ENCODE measurements at regions not wholly inside any gene's neighbourhood (a gene's known extent, or its start where the extent isn't known, plus 50 kb on each side); places are given as distances from the start of the nearest gene placed in this dataset.

GRCh38 chr13:47632311-47632710 is 368.8 kb downstream of the SUCLA2 start:
- Histone ChIP-seq H3K9ac (ENCODE audit: insufficient read length, low read depth) (no peak overlapping the region), H3K9me3 (ENCODE audit: insufficient read depth, low read length) (no peaks in the 10 kb centered on the region), H3K36me3 (ENCODE audit: insufficient read depth, insufficient read length, low read length) (no peaks in the 10 kb centered on the region), H3K4me3 (ENCODE audit: insufficient read length, low read depth) (no peak overlapping the region), H3K27me3 (ENCODE audit: insufficient read depth, insufficient read length) (no peaks in the 10 kb centered on the region), H3K4me1 (ENCODE audit: insufficient read depth, insufficient read length) (no peaks in the 10 kb centered on the region)
- no peak for DNase-seq (ENCODE audit: low read depth, low spot score)
- TF ChIP-seq SUZ12 (IDR thresholded peaks at IDR 0.05; ENCODE audit: extremely low read depth, insufficient read depth, insufficient read length) (no peak), ZNF274 (IDR thresholded peaks at IDR 0.05; ENCODE audit: low read depth, low read length) (no peak), YY1 (IDR thresholded peaks at IDR 0.05; ENCODE audit: insufficient read depth, insufficient read length) (no peak)

GRCh38 chr13:47628666-47629065 is 372.4 kb downstream of the SUCLA2 start:
- no peaks in the 10 kb centered on the region for H3K36me3 ChIP-seq (ENCODE audit: insufficient read depth, insufficient read length, low read length)
- no peak overlapping the region for H3K4me3 ChIP-seq (ENCODE audit: insufficient read length, low read depth)
- no peak for TF ChIP-seq ZNF274 (IDR thresholded peaks at IDR 0.05; ENCODE audit: low read depth, low read length)
- no peak for TF ChIP-seq YY1 (IDR thresholded peaks at IDR 0.05; ENCODE audit: insufficient read depth, insufficient read length)
- no peak for TF ChIP-seq SUZ12 (IDR thresholded peaks at IDR 0.05; ENCODE audit: extremely low read depth, insufficient read depth, insufficient read length)
- no peak overlapping the region for H3K9ac ChIP-seq (ENCODE audit: insufficient read length, low read depth)
- DNase-seq (ENCODE audit: low read depth, low spot score), result no peak
- H3K27me3 ChIP-seq (ENCODE audit: insufficient read depth, insufficient read length), result no peaks in the 10 kb centered on the region
- no peaks in the 10 kb centered on the region for H3K9me3 ChIP-seq (ENCODE audit: insufficient read depth, low read length)
- no peaks in the 10 kb centered on the region for H3K4me1 ChIP-seq (ENCODE audit: insufficient read depth, insufficient read length)

GRCh38 chr13:47623862-47624261 is 377.2 kb downstream of the SUCLA2 start:
- TF ChIP-seq YY1 (IDR thresholded peaks at IDR 0.05; ENCODE audit: insufficient read depth, insufficient read length) (no peak), ZNF274 (IDR thresholded peaks at IDR 0.05; ENCODE audit: low read depth, low read length) (no peak), SUZ12 (IDR thresholded peaks at IDR 0.05; ENCODE audit: extremely low read depth, insufficient read depth, insufficient read length) (no peak)
- no peak overlapping the region for H3K4me3 ChIP-seq (ENCODE audit: insufficient read length, low read depth)
- H3K27me3 ChIP-seq (ENCODE audit: insufficient read depth, insufficient read length), result no peaks in the 10 kb centered on the region
- no peaks in the 10 kb centered on the region for H3K9me3 ChIP-seq (ENCODE audit: insufficient read depth, low read length)
- DNase-seq (ENCODE audit: low read depth, low spot score), result no peak
- no peaks in the 10 kb centered on the region for H3K4me1 ChIP-seq (ENCODE audit: insufficient read depth, insufficient read length)
- H3K9ac ChIP-seq (ENCODE audit: insufficient read length, low read depth), result no peak overlapping the region
- H3K36me3 ChIP-seq (ENCODE audit: insufficient read depth, insufficient read length, low read length), result no peaks in the 10 kb centered on the region

- no peak for DNase-seq (ENCODE audit: low read depth, low spot score)
- H3K9ac ChIP-seq (ENCODE audit: insufficient read length, low read depth), result no peak overlapping the region
- H3K9me3 ChIP-seq (ENCODE audit: insufficient read depth, low read length), result no peaks in the 10 kb centered on the region
- no peaks in the 10 kb centered on the region for H3K4me1 ChIP-seq (ENCODE audit: insufficient read depth, insufficient read length)
- H3K4me3 ChIP-seq (ENCODE audit: insufficient read length, low read depth), result no peak overlapping the region
- TF ChIP-seq ZNF274 (IDR thresholded peaks at IDR 0.05; ENCODE audit: low read depth, low read length) (no peak), YY1 (IDR thresholded peaks at IDR 0.05; ENCODE audit: insufficient read depth, insufficient read length) (no peak), SUZ12 (IDR thresholded peaks at IDR 0.05; ENCODE audit: extremely low read depth, insufficient read depth, insufficient read length) (no peak)
- no peaks in the 10 kb centered on the region for H3K27me3 ChIP-seq (ENCODE audit: insufficient read depth, insufficient read length)
- no peaks in the 10 kb centered on the region for H3K36me3 ChIP-seq (ENCODE audit: insufficient read depth, insufficient read length, low read length)
Observed at GRCh38 chr13:47621931-47622330, 379.1 kb downstream of the SUCLA2 start.

- Histone ChIP-seq H3K9me3 (ENCODE audit: insufficient read depth, low read length) (no peaks in the 10 kb centered on the region), H3K4me3 (ENCODE audit: insufficient read length, low read depth) (no peak overlapping the region), H3K36me3 (ENCODE audit: insufficient read depth, insufficient read length, low read length) (no peaks in the 10 kb centered on the region), H3K27me3 (ENCODE audit: insufficient read depth, insufficient read length) (no peaks in the 10 kb centered on the region), H3K4me1 (ENCODE audit: insufficient read depth, insufficient read length) (no peaks in the 10 kb centered on the region), H3K9ac (ENCODE audit: insufficient read length, low read depth) (no peak overlapping the region)
- TF ChIP-seq YY1 (IDR thresholded peaks at IDR 0.05; ENCODE audit: insufficient read depth, insufficient read length), result no peak
- no peak for TF ChIP-seq ZNF274 (IDR thresholded peaks at IDR 0.05; ENCODE audit: low read depth, low read length)
- TF ChIP-seq SUZ12 (IDR thresholded peaks at IDR 0.05; ENCODE audit: extremely low read depth, insufficient read depth, insufficient read length), result no peak
- DNase-seq (ENCODE audit: low read depth, low spot score), result no peak
Observed at GRCh38 chr13:47611664-47612288, 389.3 kb downstream of the SUCLA2 start.

- Histone ChIP-seq H3K9me3 (ENCODE audit: insufficient read depth, low read length) (no peaks in the 10 kb centered on the region), H3K4me1 (ENCODE audit: insufficient read depth, insufficient read length) (no peaks in the 10 kb centered on the region), H3K4me3 (ENCODE audit: insufficient read length, low read depth) (no peak overlapping the region), H3K36me3 (ENCODE audit: insufficient read depth, insufficient read length, low read length) (no peaks in the 10 kb centered on the region), H3K27me3 (ENCODE audit: insufficient read depth, insufficient read length) (no peaks in the 10 kb centered on the region), H3K9ac (ENCODE audit: insufficient read length, low read depth) (no peak overlapping the region)
- TF ChIP-seq SUZ12 (IDR thresholded peaks at IDR 0.05; ENCODE audit: extremely low read depth, insufficient read depth, insufficient read length) (no peak), YY1 (IDR thresholded peaks at IDR 0.05; ENCODE audit: insufficient read depth, insufficient read length) (no peak), ZNF274 (IDR thresholded peaks at IDR 0.05; ENCODE audit: low read depth, low read length) (no peak)
- no peak for DNase-seq (ENCODE audit: low read depth, low spot score)
Observed at GRCh38 chr13:47610687-47611086, 390.4 kb downstream of the SUCLA2 start.

- no peaks in the 10 kb centered on the region for H3K27me3 ChIP-seq (ENCODE audit: insufficient read depth, insufficient read length)
- no peak overlapping the region for H3K4me3 ChIP-seq (ENCODE audit: insufficient read length, low read depth)
- TF ChIP-seq SUZ12 (IDR thresholded peaks at IDR 0.05; ENCODE audit: extremely low read depth, insufficient read depth, insufficient read length) (no peak), ZNF274 (IDR thresholded peaks at IDR 0.05; ENCODE audit: low read depth, low read length) (no peak), YY1 (IDR thresholded peaks at IDR 0.05; ENCODE audit: insufficient read depth, insufficient read length) (no peak)
- H3K36me3 ChIP-seq (ENCODE audit: insufficient read depth, insufficient read length, low read length), result no peaks in the 10 kb centered on the region
- no peaks in the 10 kb centered on the region for H3K4me1 ChIP-seq (ENCODE audit: insufficient read depth, insufficient read length)
- no peak overlapping the region for H3K9ac ChIP-seq (ENCODE audit: insufficient read length, low read depth)
- H3K9me3 ChIP-seq (ENCODE audit: insufficient read depth, low read length), result no peaks in the 10 kb centered on the region
- no peak for DNase-seq (ENCODE audit: low read depth, low spot score)
Observed at GRCh38 chr13:47603365-47603764, 397.7 kb downstream of the SUCLA2 start.
